ENCODE measurements at regions not wholly inside any gene's neighbourhood (a gene's known extent, or its start where the extent isn't known, plus 50 kb on each side); places are given as distances from the start of the nearest gene placed in this dataset.
"Not testable (repeated sequence)": the region's sequence is repeated elsewhere in the genome, so short reads cannot be mapped to it uniquely, and the experiment has no call there.

GRCh38 chr11:90426442-90426841, 203.6 kb upstream of the CHORDC1 start:
- DNase-seq (ENCODE audit: low spot score): no peak

- DNase-seq (ENCODE audit: low spot score): no peak
Observed at GRCh38 chr11:90423378-90423777, 200.5 kb upstream of the CHORDC1 start.

- not testable (repeated sequence) for DNase-seq (ENCODE audit: low spot score)
Observed at GRCh38 chr11:90422787-90423186, 199.9 kb upstream of the CHORDC1 start.

DNA sequence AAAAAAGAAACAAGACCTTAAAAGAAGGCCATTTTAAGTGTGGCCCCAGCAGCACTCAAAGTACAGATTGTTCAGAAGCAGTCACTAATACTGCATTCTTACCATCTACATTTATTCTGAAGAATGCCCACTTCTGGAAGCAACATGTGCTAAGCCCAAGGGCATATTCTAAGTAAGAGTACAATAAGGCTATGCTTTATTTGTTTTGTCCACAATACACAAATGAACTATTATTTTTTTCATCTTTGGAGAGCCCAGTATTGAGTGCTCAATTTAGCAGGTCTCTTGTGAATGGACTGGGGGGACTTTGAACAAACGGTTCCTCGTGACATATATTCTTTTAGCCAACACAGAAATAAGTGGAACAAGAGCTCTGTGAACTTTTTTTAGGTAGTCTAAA, 191.4 kb upstream of the CHORDC1 start:
- DNase-seq (ENCODE audit: low spot score): no peak

DNA sequence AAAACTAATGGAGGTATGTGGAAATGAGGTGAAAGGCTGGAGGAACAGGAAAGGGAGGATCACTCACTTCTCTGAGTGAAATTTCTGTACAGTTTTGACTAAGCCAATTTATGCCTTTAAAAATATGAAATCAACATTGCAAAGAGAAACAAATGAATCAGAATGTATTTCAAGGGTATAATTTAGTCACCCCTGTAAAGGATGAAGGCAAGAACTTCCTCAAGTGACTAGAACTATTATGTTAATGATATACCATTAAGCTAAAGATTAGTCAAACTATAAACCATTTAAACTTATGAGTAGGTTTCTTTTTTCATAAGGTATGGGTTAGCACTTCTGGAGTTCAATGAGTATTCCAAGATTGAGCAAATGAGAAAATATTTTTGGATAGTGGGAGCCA, 184.5 kb upstream of the CHORDC1 start:
- no peak for DNase-seq (ENCODE audit: low spot score)

DNA sequence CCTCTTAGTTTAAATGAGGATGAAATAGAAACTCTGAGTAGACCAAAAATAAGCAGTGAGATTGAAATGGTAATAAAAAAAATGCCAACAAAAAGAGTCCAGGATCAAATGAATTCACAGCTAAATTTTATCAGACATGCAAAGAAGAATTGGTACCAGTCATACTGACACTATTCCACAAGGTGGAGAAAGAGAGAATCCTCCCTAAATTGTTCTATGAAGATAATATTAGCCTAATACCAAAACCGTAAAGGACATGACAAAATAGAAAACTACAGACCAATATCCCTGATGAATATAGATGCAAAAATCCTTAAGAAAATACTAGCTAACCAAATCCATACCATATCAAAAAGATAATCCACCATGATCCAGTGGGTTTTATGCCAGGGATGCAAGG, 169.8 kb upstream of the CHORDC1 start:
- no peak for DNase-seq (ENCODE audit: low spot score)

DNA sequence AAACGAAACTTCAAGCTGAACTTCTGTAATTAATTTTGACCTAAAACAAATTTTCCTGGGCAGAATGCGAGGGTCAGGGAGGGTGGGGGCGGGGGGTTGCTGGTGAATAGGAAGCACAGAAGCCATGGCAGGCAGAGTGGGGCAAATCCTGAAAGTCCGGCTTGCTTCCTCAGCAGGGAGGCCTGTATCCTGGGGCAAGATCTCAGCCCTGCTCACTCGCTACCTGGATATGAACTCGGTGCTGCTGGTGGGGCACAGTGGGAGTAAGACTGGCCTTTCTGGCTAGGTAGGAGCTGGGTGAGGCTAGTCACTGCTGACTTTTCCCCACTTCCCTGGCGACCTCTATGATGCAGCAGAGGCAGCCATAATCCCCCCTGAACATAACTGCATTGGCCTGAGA, 168.9 kb upstream of the CHORDC1 start:
- DNase-seq (ENCODE audit: low spot score): no peak

- no peak for DNase-seq (ENCODE audit: low spot score)
Observed at GRCh38 chr11:90380206-90380605, 157.4 kb upstream of the CHORDC1 start.

GRCh38 chr11:90373971-90374370, 151.1 kb upstream of the CHORDC1 start:
- no peak for DNase-seq (ENCODE audit: low spot score)

DNA sequence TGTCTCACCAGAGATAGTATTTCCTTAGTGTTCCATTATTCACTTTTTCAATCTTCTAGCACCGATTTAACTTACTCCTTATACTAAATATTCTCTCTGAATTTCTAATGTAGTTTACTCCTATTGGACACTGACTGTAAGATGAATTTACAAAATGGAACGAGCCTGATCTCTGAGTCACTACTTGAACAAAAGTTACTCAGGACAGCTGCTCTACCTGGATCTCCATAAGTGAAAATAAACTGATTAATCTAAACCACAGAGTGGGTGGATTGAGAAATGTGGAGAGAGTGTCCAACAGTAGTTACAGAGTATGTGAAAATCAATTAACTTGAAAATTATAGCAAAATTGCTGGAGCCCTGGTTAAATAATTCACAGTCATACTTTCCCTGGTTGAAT, 141.7 kb upstream of the CHORDC1 start:
- DNase-seq (ENCODE audit: low spot score): no peak

GRCh38 chr11:90363739-90364138, 140.9 kb upstream of the CHORDC1 start:
- no peak for DNase-seq (ENCODE audit: low spot score)

GRCh38 chr11:90355200-90355599, 132.4 kb upstream of the CHORDC1 start:
- DNase-seq (ENCODE audit: low spot score): no peak

DNA sequence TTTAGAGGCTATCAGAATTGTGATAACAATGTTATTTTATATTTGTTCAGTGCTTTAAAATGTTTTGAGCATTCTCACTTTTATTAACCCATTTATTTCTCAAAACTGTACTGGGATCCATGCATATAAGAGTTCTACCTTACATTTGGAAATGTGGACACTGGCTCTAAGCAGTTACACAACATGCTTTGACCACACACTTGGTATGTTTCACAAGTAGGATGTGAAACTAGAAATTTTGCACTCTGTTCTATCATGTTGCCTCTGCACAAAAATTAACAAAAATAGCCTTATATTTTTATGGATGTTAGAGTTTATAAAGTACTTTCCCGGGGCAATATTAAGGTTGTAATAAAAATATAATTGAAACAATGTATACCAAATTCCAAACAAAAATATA, 126.9 kb upstream of the CHORDC1 start:
- DNase-seq (ENCODE audit: low spot score): no peak

DNA sequence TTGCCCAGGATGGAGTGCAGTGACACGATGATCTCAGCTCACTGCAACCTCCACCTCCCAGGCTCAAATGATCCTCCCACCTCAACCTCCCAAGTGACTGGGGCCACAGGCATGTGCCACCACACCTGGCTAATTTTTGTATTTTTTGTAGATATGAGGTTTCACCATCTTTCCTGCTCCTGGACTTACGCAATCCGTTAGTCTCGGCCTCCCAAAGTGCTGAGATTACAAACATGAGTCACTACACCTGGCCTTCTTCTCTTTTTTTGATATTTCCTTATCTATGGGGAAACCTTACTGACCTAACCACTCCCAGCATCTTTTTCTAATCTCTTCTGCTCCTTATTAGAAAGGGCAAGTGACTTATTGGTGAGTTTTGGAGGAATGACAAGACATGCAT, 121.7 kb upstream of the CHORDC1 start:
- DNase-seq (ENCODE audit: low spot score): no peak

DNA sequence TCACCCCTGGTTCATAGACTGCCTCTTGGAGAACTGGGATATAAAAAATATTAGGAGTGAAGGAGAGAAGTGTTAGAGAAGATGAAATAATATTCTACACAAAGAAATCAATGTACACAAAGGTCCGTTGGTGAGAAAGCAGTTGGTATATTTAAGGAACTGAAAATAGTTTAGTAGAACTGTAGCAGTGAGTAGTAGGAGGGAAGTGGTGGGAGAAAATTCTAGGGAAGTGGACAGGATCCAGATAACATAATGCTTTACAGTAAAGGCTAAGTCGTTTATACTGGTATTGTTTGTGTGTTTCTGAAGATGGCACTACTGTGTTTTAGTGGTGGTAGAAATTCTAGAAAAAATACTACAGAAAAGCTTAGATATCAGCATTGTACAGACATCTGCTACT, 120.8 kb upstream of the CHORDC1 start:
- DNase-seq (ENCODE audit: low spot score): no peak

DNA sequence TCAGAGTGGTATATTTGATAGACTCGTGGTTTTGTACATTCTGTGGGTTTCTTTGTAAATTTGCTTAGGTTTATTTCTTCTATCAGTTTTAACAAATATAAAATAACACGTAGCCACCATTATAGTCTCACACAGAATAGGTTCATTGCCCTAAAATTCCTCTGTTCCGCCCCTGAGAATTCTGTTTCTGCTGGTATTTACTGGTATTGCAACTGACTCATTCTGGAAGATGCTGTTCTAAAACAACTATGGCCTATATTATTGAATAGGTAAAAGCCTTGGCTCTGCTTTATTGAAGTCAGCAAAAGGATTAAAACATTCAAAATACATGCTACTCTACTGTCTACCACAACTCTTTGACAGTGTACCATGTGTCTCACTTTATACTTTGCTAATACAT, 119.1 kb upstream of the CHORDC1 start:
- no peak for DNase-seq (ENCODE audit: low spot score)

GRCh38 chr11:90332415-90332814, 109.6 kb upstream of the CHORDC1 start:
- no peak for DNase-seq (ENCODE audit: low spot score)

GRCh38 chr11:90330632-90331031, 107.8 kb upstream of the CHORDC1 start:
- no peak for DNase-seq (ENCODE audit: low spot score)

GRCh38 chr11:90329043-90329442, 106.2 kb upstream of the CHORDC1 start:
- DNase-seq (ENCODE audit: low spot score): no peak

DNA sequence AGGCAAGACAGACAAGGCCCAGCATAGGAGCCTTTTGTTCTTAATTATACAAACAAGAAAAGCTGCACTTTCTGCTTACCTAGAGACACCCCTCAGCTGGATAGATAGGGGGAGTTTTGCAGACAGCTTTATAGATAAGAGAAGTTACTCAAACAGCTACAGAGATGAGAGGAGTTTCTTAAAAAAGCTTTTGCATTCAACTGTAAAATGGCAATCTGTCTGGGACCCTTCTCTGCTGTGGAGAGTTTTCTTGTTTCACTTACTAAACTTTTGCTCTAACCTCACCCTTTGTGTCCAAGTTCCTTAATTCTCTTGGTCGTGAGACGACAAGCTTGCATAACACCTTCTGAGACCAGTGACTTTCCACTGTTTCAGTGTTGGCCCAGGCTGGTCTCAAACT, 103.8 kb upstream of the CHORDC1 start:
- DNase-seq (ENCODE audit: low spot score): no peak

DNA sequence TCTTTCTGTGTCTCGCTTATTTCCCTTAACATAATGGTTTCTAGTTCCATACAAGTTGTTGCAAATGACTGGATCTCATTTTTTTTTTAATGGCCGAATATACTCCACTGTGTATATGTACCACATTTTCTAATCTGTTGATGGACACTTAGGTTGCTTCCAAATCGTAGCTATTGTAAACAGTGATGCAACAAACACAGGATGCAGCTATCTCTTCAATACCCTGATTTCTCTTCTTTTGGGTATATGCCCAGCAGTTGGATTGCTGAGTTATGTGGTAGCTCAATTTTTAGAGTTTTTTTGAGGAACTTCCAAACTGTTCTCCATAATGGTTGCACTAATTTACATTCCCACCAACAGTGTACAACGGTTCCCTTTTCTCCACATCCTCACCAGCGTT, 100.4 kb upstream of the CHORDC1 start:
- no peak for DNase-seq (ENCODE audit: low spot score)

- DNase-seq (ENCODE audit: low spot score): no peak
Observed at GRCh38 chr11:90321018-90321417, 98.2 kb upstream of the CHORDC1 start.

DNA sequence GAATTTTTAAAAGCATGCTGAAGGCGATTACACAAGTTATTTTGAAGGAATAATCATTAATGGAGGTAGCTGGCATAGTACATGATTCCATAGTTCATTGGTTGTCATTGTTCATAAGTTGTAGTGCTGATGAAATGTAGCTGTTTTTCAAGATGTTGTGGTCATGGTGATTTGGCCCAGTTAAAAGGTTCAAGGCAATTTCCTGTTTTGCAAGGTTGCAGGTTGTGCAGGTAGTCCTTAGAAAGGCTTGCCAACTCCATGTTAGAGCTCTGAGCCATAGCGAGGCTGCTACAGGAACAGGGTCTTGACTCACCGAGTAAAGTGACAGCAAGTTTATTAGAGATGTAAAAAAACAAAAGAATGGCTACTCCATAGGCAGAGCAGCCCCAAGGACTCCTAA, 95.8 kb upstream of the CHORDC1 start:
- DNase-seq (ENCODE audit: low spot score): no peak

DNA sequence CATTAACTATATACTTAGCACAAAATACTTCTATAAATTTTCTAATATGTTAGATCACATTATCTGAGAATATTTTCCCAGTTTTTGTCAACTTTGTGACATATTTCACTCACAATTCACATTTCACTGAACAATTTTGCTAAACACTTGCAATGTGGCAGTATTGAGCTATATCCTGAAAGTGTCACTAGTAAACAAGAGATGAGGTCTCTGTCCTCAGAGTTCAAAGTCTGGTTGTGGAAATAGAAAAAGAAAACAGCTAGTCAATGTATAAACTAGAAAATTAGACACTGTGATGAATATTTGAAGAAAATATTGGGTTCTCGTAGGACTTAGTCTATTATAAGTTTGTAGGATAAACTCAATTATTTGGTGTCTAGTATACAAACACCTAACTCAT, 87.4 kb upstream of the CHORDC1 start:
- DNase-seq (ENCODE audit: low spot score): no peak

- no peak for DNase-seq (ENCODE audit: low spot score)
Observed at GRCh38 chr11:90309693-90310092, 86.8 kb upstream of the CHORDC1 start.

Measured in mucosa of gallbladder (tissue), 1 donor.